Hematopoietic multipotent progenitor cell treated with erythropoietin and hydrocortisone succinate and interleukin-3 and kit ligand, for 8 days (in vitro differentiated cells): ENCODE measurements at regions not wholly inside any gene's neighbourhood (a gene's known extent, or its start where the extent isn't known, plus 50 kb on each side); places are given as distances from the start of the nearest gene placed in this dataset.
"Not testable (repeated sequence)": the region's sequence is repeated elsewhere in the genome, so short reads cannot be mapped to it uniquely, and the experiment has no call there.

ENCODE experiments used
- DNase-seq: peaks from one replicate; pipeline ENCODE4 v3.0.0-alpha.2; 2015

DNA sequence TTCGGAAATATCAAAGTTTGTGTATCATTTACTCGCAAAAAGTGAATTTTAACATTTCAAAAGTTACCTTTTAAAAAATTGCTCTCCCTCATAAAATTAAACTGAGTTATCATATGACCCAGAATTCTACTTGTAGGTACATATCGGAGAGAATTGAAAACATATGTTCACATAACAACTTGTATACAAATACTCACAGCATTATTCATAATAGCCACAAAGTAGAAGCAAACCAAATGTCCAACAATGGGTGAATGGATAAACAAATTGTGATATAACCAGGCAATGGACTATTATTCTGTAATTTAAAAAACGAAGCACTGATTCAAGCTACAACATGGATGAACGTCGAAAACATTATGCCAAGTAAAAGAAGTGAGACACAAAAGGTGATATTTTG is 412.0 kb upstream of the TCF4 start:
- no peak for DNase-seq

DNA sequence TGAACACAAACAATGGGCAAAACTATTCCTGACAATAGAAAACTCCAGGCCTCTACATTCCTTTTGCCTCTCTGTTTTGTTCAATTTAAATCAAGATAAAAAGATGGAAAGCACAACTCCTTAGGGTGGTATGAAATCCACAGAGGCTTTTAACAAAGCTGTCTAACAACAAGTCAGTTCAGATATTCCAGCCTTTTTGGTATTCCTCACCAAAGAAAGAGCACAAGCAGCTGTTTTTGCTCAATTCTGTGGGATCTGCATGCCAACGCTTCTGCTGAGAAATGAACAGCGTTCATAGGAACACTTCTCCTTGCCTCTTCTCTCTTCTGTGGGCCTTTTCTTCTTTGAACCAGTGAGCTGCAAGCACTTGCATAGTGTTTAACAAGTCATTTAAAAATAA is 411.6 kb upstream of the TCF4 start:
- DNase-seq: no peak

DNA sequence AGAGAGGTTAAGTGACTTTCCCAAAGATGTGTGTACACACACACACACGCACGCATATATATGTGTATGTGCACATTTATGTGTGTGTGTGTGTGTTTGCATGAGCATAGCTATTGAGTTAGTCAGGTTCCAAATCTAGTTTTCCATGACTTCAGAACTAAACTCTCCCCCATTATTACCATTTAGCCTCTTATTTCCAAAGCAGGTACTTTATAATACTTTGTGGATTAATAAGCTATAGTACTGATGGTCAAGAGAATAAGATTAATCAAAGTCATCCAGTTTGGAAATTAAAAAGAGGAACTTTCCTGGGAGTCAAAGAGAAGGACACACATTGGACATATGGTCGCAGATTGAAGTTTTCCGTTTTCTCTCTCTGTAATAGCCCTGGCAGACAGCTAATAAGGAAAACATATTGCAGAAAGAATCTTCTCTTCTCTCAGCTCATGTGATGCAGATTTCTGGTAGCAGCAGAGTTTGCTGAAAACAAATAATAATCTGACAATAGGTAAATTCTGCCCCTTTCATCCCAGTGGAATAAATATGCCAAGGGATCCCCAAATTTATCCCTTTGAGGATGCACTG is 410.9 kb upstream of the TCF4 start:
- DNase-seq: no peak

DNA sequence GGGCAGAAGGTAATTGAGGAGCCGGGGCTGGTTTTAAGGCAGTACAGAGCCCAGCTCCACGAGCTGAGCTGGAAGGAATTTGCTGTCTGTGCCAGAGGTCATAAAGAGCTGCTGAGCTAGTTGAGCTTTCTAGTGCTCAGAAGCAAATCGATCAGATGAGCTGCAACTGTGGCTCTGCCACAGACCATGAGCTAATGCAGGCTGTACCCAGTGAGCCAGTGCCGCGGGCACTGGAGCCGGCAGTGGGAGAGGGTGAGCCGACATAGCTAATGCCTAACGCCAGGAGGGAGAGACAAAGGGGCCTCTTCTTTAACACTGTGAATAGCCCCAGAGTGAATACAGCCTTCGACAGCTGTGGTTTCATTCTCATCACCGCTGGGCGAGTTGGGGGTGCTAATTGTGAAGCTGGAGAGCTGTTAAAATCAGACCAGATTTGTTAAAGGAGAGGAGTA is 410.1 kb upstream of the TCF4 start:
- no peak for DNase-seq

DNA sequence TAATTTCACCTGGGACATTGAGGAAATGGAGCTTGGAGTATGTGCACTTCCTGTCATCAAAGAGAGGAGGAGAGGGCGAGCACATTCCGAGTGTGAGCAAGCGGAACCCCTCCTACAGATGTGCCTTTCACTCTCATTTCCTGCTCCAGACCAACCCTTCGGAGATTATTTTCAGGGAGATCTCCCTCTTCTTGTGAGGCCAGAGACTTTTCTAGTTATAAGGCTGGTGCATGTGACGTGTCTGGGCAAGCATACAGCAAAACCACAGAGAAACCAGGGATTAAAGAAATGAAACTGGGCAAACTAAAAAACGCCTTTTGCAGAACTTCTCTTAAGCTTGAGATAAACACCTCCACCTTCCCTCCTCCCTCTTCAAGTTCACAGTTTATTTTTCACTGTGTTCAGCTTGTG is 409.2 kb upstream of the TCF4 start:
- no peak for DNase-seq

DNA sequence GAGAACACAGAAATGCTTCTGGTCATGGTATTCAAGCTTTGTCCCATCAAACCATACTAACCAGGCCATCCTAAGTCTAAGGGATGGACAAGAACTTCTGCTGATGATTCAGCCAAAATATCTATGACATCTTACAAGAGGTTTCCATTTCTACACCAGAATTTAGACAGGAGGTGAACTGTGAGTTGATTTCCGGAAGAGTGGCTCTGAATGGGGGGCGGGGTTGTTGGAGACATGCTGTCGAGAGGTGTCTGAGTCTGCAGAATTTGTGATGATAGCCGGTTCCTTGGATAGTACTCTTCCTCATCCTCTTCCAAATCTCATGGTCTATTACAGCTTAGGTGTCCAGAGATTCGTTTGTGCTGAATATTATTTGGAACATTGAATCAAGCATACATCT is 408.7 kb upstream of the TCF4 start:
- no peak for DNase-seq

DNA sequence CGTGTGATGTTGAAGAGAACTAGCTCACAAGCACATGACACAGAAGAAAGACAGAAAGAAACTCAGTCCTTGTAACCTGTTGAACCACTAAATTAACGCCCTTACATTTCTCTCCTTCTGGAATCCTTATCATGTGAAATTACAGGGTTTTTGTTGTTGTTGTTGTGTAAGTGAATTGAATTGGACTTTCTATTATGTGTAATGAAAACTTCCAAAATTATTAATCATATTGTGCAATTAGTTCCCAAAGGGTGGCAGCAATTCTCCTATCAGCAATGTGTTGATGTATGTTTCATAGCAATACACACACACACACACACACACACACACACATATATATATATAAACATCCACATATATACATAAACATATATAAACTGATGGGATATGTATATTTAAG is 402.2 kb upstream of the TCF4 start:
- no peak for DNase-seq

DNA sequence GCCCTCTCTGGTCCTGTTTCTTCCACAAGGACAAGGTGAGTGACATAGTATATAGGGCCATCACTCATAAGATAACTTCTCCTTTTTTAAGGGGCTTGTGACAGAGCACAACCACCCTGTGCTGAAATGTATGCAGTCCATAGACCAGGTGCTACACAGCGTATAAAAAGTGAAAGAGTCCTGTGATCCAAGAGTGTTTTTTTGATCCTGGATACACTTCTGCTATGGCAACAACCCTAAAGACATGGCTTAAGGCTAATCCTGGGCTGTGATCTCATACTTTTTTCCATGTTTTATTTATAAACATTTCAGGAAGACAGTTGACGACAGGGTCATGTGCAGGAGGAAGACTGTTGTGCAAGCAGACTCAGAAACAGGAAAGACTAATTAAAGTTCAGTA is 400.5 kb upstream of the TCF4 start:
- DNase-seq: no peak

DNA sequence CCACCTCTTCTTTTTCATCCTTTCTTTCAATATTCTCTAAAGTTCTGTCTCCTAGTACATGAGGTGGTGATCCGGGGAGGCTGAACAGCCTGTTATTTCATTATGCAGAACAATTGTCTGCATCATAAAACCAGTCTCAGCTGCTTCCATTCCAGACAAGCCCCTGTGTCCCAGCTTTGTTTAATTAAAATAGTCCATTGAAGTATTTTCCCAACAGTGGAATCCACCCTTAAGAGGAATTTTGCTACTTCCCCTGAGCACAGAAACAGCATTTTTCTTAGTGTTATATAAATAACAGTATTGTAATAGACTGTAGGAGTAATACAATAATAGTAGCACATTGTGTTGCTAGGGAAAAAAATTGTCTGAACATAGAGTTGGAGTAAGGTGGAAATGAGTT is 395.4 kb upstream of the TCF4 start:
- no peak for DNase-seq

DNA sequence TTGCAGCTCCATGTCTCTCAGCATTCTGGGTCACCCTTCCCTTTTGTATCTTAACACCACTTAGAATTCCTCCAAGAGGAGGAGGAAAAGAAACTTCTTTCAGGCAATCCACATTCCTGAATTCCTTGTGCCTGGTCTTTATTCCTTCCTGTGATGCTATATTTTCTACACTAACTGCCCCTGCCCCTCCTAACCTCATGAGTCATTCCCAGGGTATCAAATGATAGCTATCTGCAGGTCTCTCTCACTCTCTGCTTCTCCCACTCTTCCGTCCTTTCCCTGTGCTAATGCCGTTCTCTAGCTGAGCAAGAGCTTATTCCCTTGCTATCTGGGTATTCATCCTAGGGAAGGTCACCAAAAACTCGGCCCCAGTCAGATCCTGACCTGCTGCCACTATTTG is 395.0 kb upstream of the TCF4 start:
- no peak for DNase-seq

DNA sequence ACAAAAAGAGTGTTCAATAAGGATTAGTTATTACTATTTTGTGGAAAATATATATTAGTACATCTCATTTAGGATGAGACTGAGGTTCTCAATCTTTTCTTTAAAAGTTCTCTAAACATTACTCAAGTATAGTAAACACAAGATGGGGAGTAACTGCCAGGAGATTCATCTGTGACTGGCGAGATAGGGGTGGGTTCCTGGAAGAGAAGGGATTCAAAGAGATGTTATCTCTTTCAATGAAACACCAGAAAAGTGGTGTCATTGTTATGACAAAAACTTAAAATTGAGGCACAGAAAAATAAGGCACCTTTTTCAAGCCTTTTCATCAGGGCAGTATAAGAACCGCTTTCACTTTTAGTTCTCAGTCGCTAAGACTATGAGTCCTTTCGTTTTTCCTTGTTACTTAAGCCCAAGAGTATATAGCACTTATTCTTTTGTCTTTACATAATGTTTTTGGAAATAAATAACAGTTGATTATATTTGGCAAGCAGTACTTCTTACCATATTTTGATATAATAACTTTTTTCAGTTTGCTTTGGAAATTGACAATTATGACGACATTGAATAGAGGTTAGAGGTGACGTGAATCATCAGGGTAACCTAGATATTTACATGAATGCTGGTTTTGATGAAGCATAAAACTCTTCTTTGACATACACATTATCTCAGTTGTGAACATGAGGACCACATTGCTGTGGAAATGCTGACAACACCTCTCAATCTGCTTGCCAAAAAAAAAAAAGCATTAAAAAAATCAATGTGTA is 393.9 kb upstream of the TCF4 start:
- DNase-seq: peak; percentile 5

DNA sequence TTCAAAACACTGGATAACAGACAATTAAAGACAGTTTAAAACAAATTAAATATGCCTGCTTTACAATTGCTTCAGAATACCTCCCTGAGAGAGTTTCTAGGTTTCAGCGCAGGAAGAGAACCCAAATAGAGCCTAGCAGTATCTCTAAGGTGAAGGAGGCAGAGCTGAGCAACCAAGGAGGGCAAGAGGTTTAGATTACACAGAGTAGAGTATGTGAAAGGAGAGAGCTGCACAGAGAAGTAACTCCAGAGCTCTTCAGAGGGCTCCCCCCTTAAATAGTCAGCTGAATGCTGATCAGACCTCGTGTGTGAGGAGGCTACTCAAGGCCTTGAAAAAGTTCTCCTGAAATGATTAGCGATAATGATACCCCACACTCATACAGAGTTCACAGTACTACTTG is 386.5 kb upstream of the TCF4 start:
- DNase-seq: no peak

DNA sequence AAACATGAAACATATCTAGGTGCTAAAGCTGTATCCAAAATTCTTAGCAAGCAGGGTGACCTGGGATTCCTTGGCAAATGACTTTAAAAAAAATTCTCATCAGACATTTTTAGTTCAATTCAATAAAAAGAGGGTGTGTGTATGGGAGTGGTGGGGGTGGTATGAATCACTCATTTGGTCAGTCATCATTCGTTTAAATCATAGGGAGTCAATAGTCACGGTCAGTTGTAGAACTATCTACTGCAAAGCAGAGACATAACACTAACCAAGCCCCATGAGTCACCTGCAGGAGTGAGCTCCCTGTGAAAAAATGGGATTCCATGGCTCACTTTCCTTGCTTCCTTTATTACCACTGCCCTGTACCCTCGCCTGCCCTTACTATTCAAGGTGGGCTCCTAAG is 380.6 kb upstream of the TCF4 start:
- no peak for DNase-seq

DNA sequence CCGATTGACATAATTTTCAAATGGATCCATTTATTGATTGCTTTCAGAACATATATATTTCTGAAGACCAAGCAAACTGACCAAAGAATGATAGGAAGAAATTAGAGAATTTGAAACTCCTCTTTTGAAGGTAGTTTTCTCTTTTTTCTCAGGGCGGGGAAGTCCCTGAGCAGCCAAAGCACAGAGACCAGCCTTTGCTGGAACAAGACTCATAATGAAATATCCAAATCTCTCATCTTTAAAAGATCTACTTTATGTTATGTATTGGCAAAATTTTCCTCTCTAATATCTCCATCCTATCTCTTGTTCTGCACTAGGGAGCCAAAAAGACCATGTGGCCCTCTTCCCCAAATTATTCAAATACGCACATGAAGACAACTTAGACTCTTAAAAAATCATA is 379.0 kb upstream of the TCF4 start:
- DNase-seq: no peak

DNA sequence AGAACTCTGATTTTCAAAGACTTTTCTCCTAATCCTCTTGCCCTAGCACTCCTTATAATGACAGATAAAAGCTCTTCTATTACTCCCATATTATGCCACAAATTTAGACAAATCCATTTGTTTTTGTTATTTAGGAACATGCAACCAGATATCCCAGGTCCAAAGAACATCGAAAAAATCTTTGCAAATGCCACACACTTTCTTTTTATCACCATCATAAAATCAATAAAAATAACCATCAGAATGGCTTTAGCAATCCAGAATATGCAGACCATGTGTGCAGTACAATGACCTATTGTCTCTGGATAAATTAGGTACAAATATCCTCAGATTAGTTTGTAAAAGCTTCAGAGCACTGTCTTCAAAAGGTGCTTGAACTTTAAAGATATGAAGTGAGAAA is 376.2 kb upstream of the TCF4 start:
- no peak for DNase-seq

DNA sequence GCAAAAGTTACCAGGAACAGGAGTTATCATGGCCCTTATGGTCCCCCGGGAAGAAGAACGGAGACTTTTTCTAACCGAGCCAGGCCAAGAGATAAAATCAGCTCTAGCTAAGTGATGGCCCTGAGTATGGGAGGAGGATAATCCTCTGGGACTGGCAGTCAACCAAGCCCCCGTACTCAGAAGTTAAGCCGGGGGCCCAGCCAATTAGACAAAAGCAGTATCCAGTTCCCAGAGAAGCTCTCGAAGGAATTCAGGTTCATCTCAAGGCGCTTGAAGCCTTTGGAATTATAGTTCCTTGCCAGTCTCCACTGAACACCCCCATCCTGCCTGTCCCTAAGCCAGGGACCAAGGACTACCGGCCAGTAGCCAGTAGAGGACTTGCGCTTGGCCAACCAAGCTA is 365.3 kb upstream of the TCF4 start:
- DNase-seq: no peak

DNA sequence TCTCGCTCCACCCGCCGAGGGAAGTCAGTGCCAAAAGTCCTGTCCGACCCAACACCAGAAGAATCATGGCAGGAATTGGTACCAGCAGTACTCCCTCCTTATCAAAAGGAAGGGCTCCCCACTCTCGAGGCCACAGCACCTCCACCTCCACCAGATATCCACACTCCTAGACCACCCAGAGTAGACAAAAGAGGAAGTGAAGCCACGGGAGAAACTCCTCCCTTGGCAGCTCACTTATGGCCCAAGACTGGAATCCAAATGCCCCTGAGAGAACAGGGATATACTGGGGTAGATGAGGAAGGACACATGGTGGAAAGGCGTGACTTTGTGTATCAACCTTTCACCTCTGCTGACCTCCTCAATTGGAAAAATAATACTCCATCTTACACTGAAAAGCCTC is 363.7 kb upstream of the TCF4 start:
- DNase-seq: not testable (repeated sequence)

DNA sequence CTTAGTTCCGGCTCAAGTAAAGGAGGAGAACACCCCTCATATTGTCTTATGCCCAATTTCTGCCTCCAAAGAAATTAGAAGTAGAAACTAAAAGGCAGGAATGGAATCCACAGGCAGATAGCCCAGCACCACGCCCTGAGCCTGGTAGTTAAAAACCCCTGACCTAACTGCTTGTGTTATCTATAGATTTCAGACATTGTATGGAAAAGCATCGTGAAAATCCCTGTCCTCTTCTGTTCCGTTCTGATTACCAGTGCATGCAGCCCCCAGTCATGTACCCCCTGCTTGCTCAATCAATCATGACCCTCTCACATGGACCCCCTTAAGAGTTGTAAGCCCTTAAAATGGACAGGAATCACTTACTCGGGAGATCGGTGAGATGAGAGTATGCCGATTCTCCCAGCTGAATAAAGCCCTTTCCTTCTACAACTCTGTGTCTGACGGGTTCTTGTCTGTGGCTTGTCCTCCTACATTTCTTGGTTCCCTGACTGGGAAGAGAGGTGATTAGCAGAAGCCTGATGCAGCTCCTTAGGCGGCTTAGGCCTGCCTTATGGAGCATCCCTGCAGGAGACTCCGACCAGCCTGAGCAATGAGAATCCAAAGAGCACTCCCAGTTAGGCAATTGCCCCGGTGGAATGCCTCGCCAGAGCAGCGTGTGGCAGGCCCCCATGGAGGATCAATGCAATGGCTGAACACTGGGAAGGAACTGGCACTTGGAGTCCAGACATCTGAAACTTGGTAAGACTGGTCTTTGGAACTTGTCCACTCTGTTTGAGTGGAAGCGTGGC is 362.6 kb upstream of the TCF4 start:
- DNase-seq: no peak

DNA sequence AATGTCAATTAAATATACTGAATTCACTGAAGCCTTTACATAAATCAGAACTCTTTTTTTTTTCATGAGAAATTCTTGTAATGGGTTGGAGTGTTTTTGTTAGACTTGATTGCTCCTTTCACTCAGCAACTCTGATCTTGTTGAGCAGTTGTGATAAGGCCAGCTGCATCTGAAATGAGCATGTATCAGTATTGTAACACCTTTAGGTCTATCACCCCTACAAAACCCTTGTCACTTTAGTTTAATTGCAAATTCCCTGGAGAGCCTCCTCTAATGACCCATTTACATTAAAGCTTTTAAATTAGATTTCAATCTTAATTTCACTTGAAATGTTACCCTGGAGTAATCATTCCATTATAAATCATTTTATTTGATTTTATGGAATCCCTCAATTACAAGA is 346.8 kb upstream of the TCF4 start:
- no peak for DNase-seq

DNA sequence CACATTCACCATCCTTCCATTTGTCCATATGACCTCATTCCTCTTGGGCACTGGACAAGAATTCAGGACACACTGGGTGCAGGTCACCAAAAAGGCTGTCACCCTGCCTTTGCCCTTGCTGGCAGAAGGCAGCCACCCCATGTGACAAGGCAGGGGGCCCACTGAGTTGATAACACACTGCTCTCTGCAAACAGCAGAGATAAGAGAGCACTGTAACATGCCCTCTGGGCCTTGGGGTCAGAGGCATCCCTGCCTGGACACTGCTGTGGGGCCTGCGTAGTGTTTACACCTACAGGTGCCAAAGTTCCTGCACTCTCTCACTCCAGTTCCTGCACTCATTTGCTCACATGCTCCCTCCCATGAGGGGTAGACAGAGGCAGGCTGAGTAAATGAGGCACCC is 344.7 kb upstream of the TCF4 start:
- DNase-seq: no peak

DNA sequence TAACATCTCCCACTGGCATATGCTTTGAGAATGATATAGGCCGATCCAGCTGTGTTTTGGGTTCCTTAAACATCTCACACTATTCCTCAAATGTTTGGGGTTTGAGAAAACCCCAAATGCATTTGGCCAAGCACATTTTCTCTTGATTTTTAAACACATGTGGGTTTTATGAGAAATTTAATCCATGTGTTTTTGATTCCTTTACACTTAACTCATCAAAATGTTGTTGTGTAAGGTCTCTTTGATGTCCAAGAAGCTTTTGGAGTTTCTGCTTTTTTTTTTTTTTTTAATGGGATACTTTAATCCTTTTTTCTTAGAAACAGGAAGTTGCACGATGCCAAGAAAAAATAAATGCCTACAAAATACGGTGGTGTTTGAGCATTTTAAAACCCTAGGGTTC is 339.8 kb upstream of the TCF4 start:
- no peak for DNase-seq

DNA sequence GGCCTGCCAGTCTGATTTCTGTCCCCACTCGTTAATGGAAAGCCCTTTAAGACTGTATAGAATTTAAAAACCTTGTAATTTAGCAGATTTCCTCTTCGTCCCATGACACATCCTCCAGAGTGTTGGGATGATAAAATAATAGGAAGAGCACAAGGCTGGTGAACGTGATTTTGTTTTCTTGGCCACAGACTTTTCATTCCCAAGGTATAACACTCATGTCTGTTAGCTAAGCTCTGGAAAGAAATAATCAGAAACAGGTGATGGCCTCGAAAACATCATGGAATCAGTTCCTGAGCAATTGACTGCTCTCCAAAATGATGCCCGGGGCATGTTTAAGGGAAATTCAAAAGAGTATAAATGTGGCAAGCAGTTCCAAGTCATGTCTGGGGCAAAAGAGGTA is 337.8 kb upstream of the TCF4 start:
- no peak for DNase-seq

DNA sequence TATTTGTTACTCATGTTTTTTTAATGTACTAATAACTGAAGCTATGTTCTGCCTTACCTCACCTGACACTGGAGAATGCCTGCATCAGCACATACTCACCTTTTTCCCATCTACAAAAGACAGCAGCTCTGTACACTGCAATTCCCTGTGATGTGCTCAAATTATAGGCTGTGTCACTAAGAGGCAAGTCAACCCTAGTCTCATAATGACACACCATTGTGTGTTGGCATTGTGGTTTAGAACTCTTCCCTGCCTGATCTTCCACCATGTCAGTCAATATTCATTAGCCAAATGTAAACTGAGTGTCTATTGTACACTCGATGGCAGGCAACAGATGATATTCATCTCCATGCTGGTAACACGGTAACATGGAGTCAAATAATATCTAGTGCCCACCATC is 332.1 kb upstream of the TCF4 start:
- no peak for DNase-seq

DNA sequence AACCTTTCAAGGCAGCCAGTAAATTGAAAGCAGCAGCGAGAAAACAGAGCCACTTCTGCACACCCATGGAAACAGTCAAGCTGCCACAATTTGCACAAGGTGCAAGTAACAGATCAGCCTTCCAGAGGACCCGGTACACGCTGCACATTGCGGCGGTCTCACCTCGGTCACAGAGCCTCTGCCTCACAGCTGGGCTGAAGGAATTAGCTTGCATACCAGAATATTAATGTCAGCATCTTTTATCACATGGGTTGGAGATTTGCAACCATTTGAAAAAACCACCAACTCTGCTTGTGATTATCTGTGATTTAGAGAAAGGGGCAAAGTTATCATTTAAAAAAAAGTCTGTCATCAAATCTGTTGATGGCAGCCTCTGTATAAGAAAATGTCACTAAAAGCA is 330.5 kb upstream of the TCF4 start:
- no peak for DNase-seq
